Glutamatergic neuron (in vitro differentiated cells): ENCODE measurements at regions not wholly inside any gene's neighbourhood (a gene's known extent, or its start where the extent isn't known, plus 50 kb on each side); places are given as distances from the start of the nearest gene placed in this dataset.
A peak's percentile ranks its signal among the peaks of the same experiment; 100 is the strongest.

Source experiments
- DNase-seq: peaks from one replicate; pipeline ENCODE4 v3.0.0; 2022
- H3K27ac Mint-ChIP-seq: one replicate; pipeline ENCODE4 v1.8.0; 2020; ENCODE audit warnings: mild to moderate bottlenecking, mixed read lengths, inconsistent platforms; ENCODE audit not compliant: unreplicated experiment
- H3K27me3 Mint-ChIP-seq: one replicate; pipeline ENCODE4 v1.8.0; 2020; ENCODE audit warnings: mild to moderate bottlenecking, moderate library complexity, mixed read lengths, inconsistent platforms; ENCODE audit not compliant: unreplicated experiment
- H3K36me3 Mint-ChIP-seq: one replicate; pipeline ENCODE4 v1.8.0; 2020; ENCODE audit warnings: mild to moderate bottlenecking, mixed read lengths, inconsistent platforms; ENCODE audit not compliant: unreplicated experiment
- H3K4me1 Mint-ChIP-seq: one replicate; pipeline ENCODE4 v1.8.0; 2020; ENCODE audit warnings: mild to moderate bottlenecking, low read depth, mixed read lengths, inconsistent platforms; ENCODE audit not compliant: unreplicated experiment
- H3K4me3 Mint-ChIP-seq: one replicate; pipeline ENCODE4 v1.8.0; 2020; ENCODE audit warnings: mild to moderate bottlenecking, mixed read lengths, inconsistent platforms; ENCODE audit not compliant: unreplicated experiment
- H3K9me3 Mint-ChIP-seq: one replicate; pipeline ENCODE4 v1.8.0; 2020; ENCODE audit warnings: mild to moderate bottlenecking, moderate library complexity, mixed read lengths, inconsistent platforms; ENCODE audit not compliant: unreplicated experiment
- CTCF ChIP-seq: fragments of 200-600 bp; sonication (generic); IDR thresholded peaks from one replicate; pipeline ENCODE4 v1.5.0; 2021; ENCODE audit not compliant: partially characterized antibody, unreplicated experiment

GRCh38 chr7:120164-120991, 72.0 kb upstream of the FAM20C start:
- DNase-seq: no peak
- TF ChIP-seq CTCF: no peak
- peaks cover 8% of the 10 kb centered on the region for H3K4me1 Mint-ChIP-seq
- H3K9me3 Mint-ChIP-seq: peaks cover 13% of the 10 kb centered on the region
- no peaks in the 10 kb centered on the region for H3K36me3 Mint-ChIP-seq
- no peak overlapping the region for H3K4me3 Mint-ChIP-seq
- H3K27me3 Mint-ChIP-seq: peaks cover 13% of the 10 kb centered on the region
- no peak overlapping the region for H3K27ac Mint-ChIP-seq

- peaks cover 3% of the 10 kb centered on the region for H3K36me3 Mint-ChIP-seq
- no peak for TF ChIP-seq CTCF
- H3K4me3 Mint-ChIP-seq: no peak overlapping the region
- H3K4me1 Mint-ChIP-seq: peaks cover 8% of the 10 kb centered on the region
- DNase-seq: no peak
- peaks cover 13% of the 10 kb centered on the region for H3K9me3 Mint-ChIP-seq
- H3K27me3 Mint-ChIP-seq: peaks cover 13% of the 10 kb centered on the region
- no peak overlapping the region for H3K27ac Mint-ChIP-seq
Observed at GRCh38 chr7:121002-121785, 71.2 kb upstream of the FAM20C start.

GRCh38 chr7:123237-123636, 69.1 kb upstream of the FAM20C start:
- no peak for DNase-seq
- H3K4me3 Mint-ChIP-seq: no peak overlapping the region
- peaks cover 10% of the 10 kb centered on the region for H3K4me1 Mint-ChIP-seq
- H3K27me3 Mint-ChIP-seq: peaks cover 10% of the 10 kb centered on the region
- TF ChIP-seq CTCF: no peak
- H3K36me3 Mint-ChIP-seq: peaks cover 10% of the 10 kb centered on the region
- H3K9me3 Mint-ChIP-seq: peaks cover 7% of the 10 kb centered on the region
- no peak overlapping the region for H3K27ac Mint-ChIP-seq

GRCh38 chr7:124130-124949, 68.0 kb upstream of the FAM20C start:
- peak overlapping the region; percentile 50 for H3K4me3 Mint-ChIP-seq
- H3K27ac Mint-ChIP-seq: no peak overlapping the region
- H3K27me3 Mint-ChIP-seq: peaks cover 5% of the 10 kb centered on the region
- TF ChIP-seq CTCF: no peak
- H3K36me3 Mint-ChIP-seq: peaks cover 10% of the 10 kb centered on the region
- DNase-seq: peak; percentile 62
- peaks cover 7% of the 10 kb centered on the region for H3K9me3 Mint-ChIP-seq
- peaks cover 8% of the 10 kb centered on the region for H3K4me1 Mint-ChIP-seq
